Activated naive CD8-positive, alpha-beta T cell treated with anti-CD3 and anti-CD28 coated beads for 36 hours (primary cell): ENCODE measurements at regions not wholly inside any gene's neighbourhood (a gene's known extent, or its start where the extent isn't known, plus 50 kb on each side); places are given as distances from the start of the nearest gene placed in this dataset.
"Not testable (repeated sequence)": the region's sequence is repeated elsewhere in the genome, so short reads cannot be mapped to it uniquely, and the experiment has no call there.

ENCODE experiments used
- DNase-seq: peaks from one replicate; pipeline ENCODE4 v3.0.0; 2021
- H3K27ac Mint-ChIP-seq: one replicate; pipeline ENCODE4 v1.8.0; 2022; ENCODE audit warnings: mild to moderate bottlenecking, moderate library complexity, mixed read lengths
- H3K27me3 Mint-ChIP-seq: one replicate; pipeline ENCODE4 v1.8.0; 2022; ENCODE audit warnings: mild to moderate bottlenecking, mixed read lengths
- H3K36me3 Mint-ChIP-seq: one replicate; pipeline ENCODE4 v1.8.0; 2021; ENCODE audit warnings: mild to moderate bottlenecking, mixed read lengths
- H3K4me1 Mint-ChIP-seq: one replicate; pipeline ENCODE4 v1.8.0; 2021; ENCODE audit warnings: mixed read lengths
- H3K4me3 Mint-ChIP-seq: one replicate; pipeline ENCODE4 v1.8.0; 2022; ENCODE audit warnings: mild to moderate bottlenecking, moderate library complexity, mixed read lengths
- H3K9me3 Mint-ChIP-seq: one replicate; pipeline ENCODE4 v1.8.0; 2022; ENCODE audit warnings: mixed read lengths

DNA sequence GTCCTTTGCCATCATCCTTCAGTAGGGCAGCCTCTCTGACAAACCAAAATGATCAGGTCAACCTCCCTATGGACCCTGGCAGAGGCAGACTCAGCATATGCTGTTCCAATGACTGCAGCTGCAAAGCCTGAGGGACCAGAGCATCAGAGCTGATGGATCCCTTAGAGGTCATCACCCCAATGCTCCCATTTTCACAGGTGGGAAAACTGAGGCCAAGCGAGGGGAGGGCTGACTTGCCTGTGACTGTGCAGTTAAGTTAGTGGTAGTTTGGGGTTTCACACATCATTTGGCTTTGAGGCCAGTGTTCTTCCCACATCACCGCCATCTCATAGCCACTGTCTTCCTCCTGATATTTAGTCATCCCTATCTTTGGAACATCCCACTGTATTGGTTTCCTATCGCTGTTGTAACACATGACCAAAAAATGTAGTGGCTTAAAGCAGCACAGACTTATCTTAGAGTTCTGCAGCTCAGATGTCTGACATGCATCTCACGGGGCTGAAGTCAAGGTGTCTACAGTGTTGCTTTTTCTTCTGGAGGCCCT lies 69.3 kb upstream of the PDZD8 start:
- Mint-ChIP-seq H3K27me3 (peaks cover 27% of the 10 kb centered on the region), H3K27ac (no peak overlapping the region)

DNA sequence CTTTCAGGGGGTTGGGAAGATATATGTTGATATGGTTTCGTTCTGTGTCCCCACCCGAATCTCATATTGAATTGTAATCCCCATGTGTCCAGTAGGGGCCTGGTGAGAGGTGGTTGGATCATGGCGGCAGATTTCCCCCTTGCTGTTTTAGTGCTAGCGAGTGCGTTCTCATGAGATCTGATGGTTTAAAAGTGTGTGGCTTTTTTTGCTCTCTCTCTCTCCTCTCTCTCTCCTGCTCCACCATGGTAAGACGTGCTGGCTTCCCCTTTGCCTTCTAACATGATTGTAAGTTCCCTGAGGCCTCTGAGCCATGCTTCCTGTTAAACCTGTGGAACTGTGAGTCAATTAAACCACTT lies 68.4 kb upstream of the PDZD8 start:
- peaks cover 17% of the 10 kb centered on the region for H3K9me3 Mint-ChIP-seq
- H3K27ac Mint-ChIP-seq, result no peak overlapping the region
- no peak overlapping the region for H3K4me3 Mint-ChIP-seq
- H3K4me1 Mint-ChIP-seq, result peaks cover 3% of the 10 kb centered on the region
- no peaks in the 10 kb centered on the region for H3K36me3 Mint-ChIP-seq
- no peak for DNase-seq
- H3K27me3 Mint-ChIP-seq, result peaks cover 33% of the 10 kb centered on the region

More for the DNA sequence above, 69.3 kb upstream of the PDZD8 start:
- Mint-ChIP-seq H3K36me3 (no peaks in the 10 kb centered on the region), H3K4me1 (peaks cover 3% of the 10 kb centered on the region), H3K9me3 (peaks cover 17% of the 10 kb centered on the region), H3K4me3 (no peak overlapping the region)
- DNase-seq, result no peak

DNA sequence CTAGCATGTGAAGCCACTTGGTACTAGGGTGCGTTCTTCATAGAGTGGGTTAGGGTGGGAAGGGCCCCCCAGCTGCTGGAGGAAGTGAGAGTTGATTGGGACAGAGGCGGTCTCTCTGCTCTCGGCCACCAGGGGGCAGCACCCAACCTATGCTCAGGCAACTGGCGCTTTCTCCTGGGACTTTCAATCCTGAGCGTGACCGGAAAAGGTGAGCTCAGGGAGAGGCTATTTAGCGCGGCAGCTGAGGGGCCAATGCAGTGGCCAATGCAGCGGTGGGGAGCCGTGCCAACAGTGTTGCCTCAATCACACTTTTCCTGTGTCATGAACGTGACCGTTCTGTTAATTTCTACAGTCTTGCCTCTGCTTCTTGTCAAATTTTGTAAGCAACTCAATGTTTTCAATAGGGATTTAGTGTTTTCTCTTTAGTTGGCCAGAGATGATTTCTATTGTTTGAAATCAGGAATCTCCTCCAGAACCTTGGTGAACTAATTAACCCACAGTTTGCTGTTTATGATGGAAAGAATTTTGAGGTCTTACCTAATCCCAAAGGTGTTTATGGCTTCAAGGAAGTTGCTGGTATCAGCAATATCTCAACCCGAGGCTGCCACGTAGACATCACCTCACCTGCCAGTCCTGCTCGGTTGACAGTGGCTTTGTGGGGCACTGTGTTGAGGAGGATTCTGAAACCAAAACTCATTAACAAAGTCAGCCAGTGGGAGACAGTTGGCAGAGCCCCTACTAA lies 67.9 kb upstream of the PDZD8 start:
- DNase-seq, result peak; percentile 40
- Mint-ChIP-seq H3K9me3 (peaks cover 17% of the 10 kb centered on the region), H3K27ac (no peak overlapping the region), H3K4me1 (peaks cover 3% of the 10 kb centered on the region), H3K4me3 (no peak overlapping the region), H3K27me3 (peaks cover 33% of the 10 kb centered on the region), H3K36me3 (no peaks in the 10 kb centered on the region)

DNA sequence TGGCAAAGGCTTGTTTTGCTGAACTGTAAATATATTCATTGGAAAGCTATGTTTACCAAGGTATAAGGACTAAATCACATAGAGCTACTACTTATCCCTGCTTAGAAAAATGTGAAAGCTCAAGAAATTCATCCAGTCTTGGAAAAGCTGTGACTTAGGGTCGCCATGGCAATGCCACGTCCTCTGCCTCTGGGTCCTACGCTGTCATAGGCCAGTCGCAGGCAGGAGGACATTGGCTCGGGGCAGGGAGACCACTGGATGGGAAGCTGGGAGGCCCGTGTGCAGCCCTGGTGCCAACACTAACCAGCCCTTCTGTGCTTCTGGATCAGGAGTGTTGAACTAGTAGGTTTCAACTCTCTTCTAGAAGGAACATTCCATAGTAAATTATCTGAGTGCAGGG lies 67.3 kb upstream of the PDZD8 start:
- DNase-seq, result no peak
- no peak overlapping the region for H3K27ac Mint-ChIP-seq
- peaks cover 33% of the 10 kb centered on the region for H3K27me3 Mint-ChIP-seq
- H3K4me1 Mint-ChIP-seq, result peaks cover 3% of the 10 kb centered on the region
- H3K9me3 Mint-ChIP-seq, result peaks cover 17% of the 10 kb centered on the region
- no peaks in the 10 kb centered on the region for H3K36me3 Mint-ChIP-seq
- H3K4me3 Mint-ChIP-seq, result no peak overlapping the region

DNA sequence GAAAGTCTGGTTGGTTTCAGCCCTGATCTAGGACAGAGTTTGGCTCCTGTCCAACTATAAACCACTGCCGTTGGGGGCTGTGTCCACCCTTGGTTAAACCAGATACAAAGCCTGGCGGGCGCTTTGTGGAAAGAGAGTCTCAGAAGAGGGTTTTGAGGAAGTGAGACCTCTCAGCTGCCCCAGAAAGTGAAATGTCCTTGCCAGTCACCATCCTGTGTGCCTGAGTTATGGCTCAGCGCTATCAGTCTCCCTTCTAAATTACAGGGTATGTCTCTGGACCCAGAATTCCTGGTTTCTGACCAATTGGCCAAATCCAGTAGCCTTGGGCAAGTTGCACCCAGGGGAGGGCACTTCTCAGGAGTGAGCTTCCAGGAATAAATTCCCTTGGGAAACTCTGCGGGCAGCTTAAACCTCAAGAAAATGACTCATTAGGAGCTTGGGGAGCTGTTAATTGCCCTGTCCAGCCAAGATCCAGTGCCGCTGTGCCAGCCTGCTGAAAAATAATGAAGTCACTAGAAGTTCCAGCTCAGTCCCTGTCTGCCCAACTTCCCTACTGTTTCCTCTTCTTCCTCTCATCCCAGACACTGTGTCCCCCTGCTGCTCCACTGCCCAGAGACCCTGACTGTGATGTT lies 66.7 kb upstream of the PDZD8 start:
- Mint-ChIP-seq H3K4me1 (peaks cover 3% of the 10 kb centered on the region), H3K27ac (no peak overlapping the region), H3K4me3 (no peak overlapping the region), H3K27me3 (peaks cover 33% of the 10 kb centered on the region), H3K9me3 (peaks cover 17% of the 10 kb centered on the region), H3K36me3 (no peaks in the 10 kb centered on the region)
- DNase-seq, result no peak

DNA sequence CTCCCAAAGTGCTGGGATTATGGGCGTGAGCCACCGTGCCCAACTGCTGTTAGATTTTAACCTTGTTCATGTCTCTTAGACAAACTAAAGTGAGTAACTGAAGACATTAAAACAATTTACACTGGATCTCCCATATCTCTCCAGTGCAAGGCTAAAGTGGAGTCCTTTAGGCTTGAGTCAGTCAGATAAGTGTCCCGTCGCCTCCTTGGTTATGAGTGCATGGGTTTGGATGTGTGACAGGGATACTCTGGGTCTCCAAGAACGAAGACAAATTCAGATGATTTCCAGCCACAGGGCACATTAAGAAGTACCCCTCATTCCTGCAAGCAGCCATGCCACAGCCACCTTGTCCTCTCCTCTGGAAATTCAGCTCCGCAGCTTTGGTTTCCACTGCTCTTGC lies 66.1 kb upstream of the PDZD8 start:
- Mint-ChIP-seq H3K27me3 (peaks cover 36% of the 10 kb centered on the region), H3K27ac (no peak overlapping the region), H3K36me3 (no peaks in the 10 kb centered on the region), H3K4me1 (peaks cover 3% of the 10 kb centered on the region), H3K4me3 (no peak overlapping the region), H3K9me3 (peaks cover 16% of the 10 kb centered on the region)
- no peak for DNase-seq

DNA sequence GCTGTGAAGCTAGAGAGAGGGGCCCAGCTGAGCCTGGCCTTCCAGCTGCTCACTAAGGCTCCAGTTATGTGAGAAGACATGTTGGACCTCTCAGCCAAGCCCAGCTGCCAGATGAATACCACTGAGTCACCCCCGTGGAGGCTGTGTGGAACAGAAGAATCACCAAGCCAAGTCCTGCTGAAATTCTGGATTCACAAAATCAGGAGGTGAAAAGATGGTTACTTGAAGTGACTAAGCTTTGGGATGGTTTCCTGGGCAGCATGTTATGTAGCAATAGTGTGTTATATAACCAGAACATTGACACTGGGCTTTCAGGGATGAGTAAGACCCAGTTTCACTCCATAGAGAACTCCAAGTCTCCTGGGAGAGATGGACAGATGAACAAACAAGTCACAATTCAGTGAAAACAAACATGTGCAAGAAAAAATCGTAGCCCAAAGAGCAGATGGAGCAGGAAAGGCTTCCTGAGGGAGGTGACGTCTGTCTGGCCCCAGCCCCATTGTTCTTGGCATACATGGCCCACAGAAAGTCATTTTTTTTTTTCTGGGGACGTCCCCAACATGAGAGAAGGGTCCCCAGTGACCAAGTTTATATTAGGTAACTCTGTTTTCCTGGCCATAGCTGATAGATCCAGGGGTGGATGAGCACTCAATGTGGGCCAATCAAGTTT lies 64.1 kb upstream of the PDZD8 start:
- H3K4me3 Mint-ChIP-seq, result no peak overlapping the region
- no peak for DNase-seq

DNA sequence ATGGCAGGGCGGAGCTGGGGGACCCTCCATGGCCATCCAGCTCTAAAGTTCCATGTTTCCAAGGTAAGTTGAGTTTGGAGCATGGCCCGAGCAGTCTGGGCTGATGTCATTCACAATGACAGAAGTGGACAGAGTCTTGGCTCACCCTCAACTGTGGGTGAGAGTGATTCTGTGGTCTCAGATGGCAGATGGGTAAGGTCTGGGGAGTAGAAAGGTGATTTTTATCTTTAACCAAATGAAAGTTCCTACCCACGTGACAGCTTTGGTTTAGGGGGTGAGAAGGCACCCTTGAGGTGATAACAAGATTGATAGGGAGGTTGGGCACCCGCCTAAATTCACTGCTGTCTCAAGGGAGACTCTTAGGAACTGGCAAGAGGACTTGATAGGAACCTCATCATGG lies 57.6 kb upstream of the PDZD8 start:
- H3K4me1 Mint-ChIP-seq, result no peaks in the 10 kb centered on the region
- no peaks in the 10 kb centered on the region for H3K36me3 Mint-ChIP-seq
- no peak for DNase-seq
- H3K27ac Mint-ChIP-seq, result no peak overlapping the region
- peaks cover 11% of the 10 kb centered on the region for H3K27me3 Mint-ChIP-seq
- no peaks in the 10 kb centered on the region for H3K9me3 Mint-ChIP-seq
- no peak overlapping the region for H3K4me3 Mint-ChIP-seq

More for the DNA sequence above, 64.1 kb upstream of the PDZD8 start:
- Mint-ChIP-seq H3K4me1 (peaks cover 3% of the 10 kb centered on the region), H3K9me3 (peaks cover 2% of the 10 kb centered on the region), H3K27me3 (peaks cover 36% of the 10 kb centered on the region), H3K36me3 (no peaks in the 10 kb centered on the region), H3K27ac (no peak overlapping the region)

DNA sequence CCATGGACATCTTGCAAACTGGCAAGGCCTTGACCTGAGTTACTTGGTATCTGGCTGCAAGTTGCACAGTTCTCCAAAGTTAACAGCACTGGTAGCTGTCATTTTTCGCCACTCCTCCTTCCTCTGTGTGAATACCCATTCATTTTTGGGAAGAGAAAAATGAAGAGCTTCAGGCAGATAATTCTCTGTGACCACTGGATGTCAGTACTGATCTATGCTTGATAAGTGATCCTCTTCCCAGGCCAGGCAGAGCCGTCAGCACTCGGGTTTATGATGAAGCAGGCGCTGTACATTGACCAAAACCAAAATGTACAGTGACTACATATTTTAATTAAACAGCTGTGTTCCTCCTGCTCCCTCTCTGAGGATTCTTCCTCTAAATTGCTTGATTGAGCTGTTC lies 55.9 kb upstream of the PDZD8 start:
- H3K27me3 Mint-ChIP-seq, result peaks cover 7% of the 10 kb centered on the region
- H3K9me3 Mint-ChIP-seq, result no peaks in the 10 kb centered on the region
- no peaks in the 10 kb centered on the region for H3K4me1 Mint-ChIP-seq
- H3K27ac Mint-ChIP-seq, result no peak overlapping the region
- no peak for DNase-seq
- no peak overlapping the region for H3K4me3 Mint-ChIP-seq
- no peaks in the 10 kb centered on the region for H3K36me3 Mint-ChIP-seq

DNA sequence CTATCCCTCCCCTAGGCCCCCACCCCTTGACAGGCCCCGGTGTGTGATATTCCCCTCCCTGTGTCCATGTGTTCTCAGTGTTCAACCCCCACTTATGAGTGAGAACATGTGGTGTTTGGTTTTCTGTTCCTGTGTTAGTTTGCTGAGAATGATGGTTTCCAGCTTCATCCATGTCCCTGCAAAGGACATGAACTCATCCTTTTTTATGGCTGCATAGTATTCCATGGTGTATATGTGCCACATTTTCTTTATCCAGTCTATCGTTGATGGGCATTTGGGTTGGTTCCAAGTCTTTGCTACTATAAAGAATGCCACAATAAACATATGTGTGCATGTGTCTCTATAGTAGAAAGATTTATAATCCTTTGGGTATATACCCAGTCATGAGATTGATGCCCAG lies 55.3 kb upstream of the PDZD8 start:
- H3K4me1 Mint-ChIP-seq, H3K27me3 Mint-ChIP-seq, H3K9me3 Mint-ChIP-seq, H3K36me3 Mint-ChIP-seq, H3K4me3 Mint-ChIP-seq, DNase-seq, H3K27ac Mint-ChIP-seq: not testable (repeated sequence)

DNA sequence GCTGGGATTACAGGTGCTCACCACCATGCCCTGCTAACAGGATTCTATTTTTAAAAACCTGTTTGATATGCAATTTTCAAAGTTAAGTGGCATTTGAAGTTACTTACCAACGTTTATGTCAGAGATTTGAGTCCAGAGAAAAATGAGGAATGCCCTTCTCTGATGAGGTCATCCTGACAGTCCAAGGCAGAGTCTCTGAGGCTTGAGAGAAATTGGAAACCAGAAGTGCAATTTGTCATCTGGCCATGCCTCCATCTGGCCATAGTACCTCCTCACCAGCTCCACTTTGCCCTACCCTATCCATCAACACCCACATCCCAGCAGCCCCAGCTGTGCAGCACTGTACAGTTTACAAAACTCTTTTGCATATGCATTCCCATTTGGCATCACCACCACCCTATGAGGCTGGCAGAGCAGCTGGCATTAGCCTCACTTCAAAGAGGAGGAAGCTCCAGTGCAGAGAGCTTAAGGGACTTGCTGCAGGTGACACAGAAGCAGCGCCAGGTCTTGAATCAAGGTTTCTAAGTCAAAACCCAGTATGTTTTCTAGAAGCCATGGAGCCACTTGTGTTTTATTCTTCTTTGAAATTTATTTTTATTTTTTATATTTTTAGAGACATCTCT lies 54.5 kb upstream of the PDZD8 start:
- H3K4me3 Mint-ChIP-seq, result no peak overlapping the region
- H3K27me3 Mint-ChIP-seq, result peaks cover 7% of the 10 kb centered on the region
- DNase-seq, result no peak
- H3K4me1 Mint-ChIP-seq, result no peaks in the 10 kb centered on the region
- no peaks in the 10 kb centered on the region for H3K36me3 Mint-ChIP-seq
- no peak overlapping the region for H3K27ac Mint-ChIP-seq
- H3K9me3 Mint-ChIP-seq, result no peaks in the 10 kb centered on the region

DNA sequence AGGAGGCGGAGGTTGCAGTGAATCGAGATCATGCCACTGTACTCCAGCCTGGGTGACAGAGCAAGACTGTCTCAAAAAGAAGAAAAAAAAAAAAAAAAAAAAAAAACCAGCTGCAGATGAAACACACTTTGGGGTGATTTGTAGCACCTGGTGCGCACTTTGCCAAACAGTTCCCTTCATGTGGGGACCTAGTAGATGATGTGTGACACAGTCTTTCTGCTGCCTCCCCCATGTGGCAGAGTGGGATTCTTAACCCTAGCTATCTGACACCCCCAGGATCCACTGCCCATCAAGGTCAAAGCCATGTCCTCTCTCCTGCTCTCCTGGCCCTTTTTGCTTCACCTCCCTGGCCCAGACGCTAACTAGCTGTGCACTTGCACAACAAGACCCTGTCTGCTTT lies 52.1 kb upstream of the PDZD8 start:
- H3K36me3 Mint-ChIP-seq, result no peaks in the 10 kb centered on the region
- no peak overlapping the region for H3K27ac Mint-ChIP-seq
- DNase-seq, result no peak

DNA sequence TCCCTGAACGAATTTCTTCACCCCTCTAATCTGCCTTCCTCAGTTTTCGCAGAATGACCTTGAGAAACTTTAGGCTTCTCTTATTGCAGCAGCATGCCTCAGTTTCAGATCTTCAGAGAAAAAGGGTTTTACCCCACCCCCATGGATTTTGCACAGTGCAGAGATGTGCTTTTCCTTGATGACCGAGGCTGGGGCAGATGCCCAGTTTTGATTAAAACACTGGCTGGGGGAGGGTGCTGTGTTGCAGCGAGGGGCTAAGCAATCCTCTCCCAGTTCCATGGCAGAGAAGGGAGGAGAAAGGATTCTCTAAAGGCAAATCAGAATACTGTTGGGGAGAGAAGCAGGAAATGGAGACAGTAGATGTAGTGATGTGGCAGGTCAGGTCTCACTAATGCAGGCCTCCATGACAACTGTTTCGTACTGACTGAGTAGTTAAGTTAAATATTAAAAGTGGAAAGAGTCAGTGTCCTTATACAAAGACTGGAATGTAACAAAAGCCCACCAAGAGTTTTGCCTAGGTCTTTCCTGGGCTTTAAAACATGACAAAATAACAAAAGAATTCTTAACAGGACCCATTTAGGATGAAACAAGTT lies 50.8 kb upstream of the PDZD8 start:
- H3K4me3 Mint-ChIP-seq, result no peak overlapping the region
- DNase-seq, result no peak
- no peak overlapping the region for H3K27ac Mint-ChIP-seq
- H3K4me1 Mint-ChIP-seq, result no peaks in the 10 kb centered on the region
- no peaks in the 10 kb centered on the region for H3K27me3 Mint-ChIP-seq
- H3K9me3 Mint-ChIP-seq, result peaks cover 2% of the 10 kb centered on the region
- H3K36me3 Mint-ChIP-seq, result no peaks in the 10 kb centered on the region

More for the DNA sequence above, 52.1 kb upstream of the PDZD8 start:
- no peaks in the 10 kb centered on the region for H3K27me3 Mint-ChIP-seq
- no peak overlapping the region for H3K4me3 Mint-ChIP-seq
- no peaks in the 10 kb centered on the region for H3K4me1 Mint-ChIP-seq
- no peaks in the 10 kb centered on the region for H3K9me3 Mint-ChIP-seq

DNA sequence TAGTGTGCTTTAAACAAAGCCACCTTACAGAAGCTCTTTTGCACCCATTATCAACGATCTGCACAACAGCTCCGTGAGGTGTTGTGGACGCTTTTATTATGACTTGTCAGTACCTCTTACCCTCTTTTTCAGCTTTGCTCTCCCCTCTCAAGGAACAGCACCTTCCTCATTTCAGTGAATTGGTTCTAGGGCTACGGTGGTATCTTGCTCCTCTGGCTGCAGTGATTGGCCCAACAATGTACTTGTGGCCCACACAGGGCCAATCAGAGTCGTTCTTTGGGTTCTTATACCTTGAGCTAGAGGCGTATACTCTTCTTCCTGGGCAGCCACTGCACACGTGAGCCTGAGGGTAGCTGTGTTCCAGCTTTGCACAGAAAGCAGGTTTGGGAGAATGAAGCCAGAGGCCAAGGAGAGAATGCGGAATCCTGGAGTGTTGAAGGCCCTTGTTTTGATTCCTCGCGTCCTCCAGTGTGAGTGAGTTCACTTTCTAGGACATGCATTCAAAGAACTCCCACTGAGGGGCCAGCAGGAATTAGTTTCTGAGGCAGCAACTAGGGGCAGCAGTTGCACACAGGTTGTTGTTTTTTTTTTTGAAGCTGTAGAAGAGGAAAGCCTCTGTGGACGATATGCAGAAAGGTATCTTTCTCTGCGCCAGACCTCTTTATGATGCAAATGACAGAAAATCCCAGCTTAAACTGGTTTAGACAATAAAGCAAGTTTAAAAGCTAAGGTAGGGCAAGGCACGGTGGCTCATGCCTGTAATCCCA lies 49.8 kb upstream of the PDZD8 start:
- Mint-ChIP-seq H3K27ac (no peak overlapping the region), H3K4me1 (no peaks in the 10 kb centered on the region), H3K9me3 (peaks cover 3% of the 10 kb centered on the region), H3K36me3 (no peaks in the 10 kb centered on the region), H3K4me3 (no peak overlapping the region), H3K27me3 (no peaks in the 10 kb centered on the region)
- DNase-seq, result no peak
